GM04504 (cell line): ENCODE measurements at regions not wholly inside any gene's neighbourhood (a gene's known extent, or its start where the extent isn't known, plus 50 kb on each side); places are given as distances from the start of the nearest gene placed in this dataset.
"Not testable (repeated sequence)": the region's sequence is repeated elsewhere in the genome, so short reads cannot be mapped to it uniquely, and the experiment has no call there.

Experiments
- DNase-seq: peaks from one replicate; pipeline ENCODE4 v3.0.0-alpha.2; 2012; ENCODE audit warnings: low read depth

DNA sequence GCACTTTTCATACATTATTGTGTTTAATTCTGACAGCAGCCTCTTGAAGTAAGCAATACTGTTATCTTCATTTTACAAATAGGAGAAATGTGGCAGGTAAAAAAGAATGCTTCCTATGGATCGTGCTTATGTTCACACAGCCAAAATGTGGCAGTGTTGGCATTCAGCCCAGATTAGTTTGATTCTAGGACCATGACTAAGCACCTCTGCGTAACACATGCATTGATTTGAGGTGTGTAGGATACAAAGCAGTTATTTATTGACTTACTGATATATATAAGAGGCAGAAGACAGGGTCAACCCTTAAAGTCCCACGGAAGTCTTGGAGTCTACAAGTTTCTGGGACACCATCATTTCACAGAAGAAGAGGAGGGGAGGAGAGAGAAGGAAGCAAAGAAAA, 1144.4 kb upstream of the GOT2 start:
- no peak for DNase-seq

GRCh38 chr16:59864981-59865666, 1131.0 kb upstream of the GOT2 start:
- no peak for DNase-seq

DNA sequence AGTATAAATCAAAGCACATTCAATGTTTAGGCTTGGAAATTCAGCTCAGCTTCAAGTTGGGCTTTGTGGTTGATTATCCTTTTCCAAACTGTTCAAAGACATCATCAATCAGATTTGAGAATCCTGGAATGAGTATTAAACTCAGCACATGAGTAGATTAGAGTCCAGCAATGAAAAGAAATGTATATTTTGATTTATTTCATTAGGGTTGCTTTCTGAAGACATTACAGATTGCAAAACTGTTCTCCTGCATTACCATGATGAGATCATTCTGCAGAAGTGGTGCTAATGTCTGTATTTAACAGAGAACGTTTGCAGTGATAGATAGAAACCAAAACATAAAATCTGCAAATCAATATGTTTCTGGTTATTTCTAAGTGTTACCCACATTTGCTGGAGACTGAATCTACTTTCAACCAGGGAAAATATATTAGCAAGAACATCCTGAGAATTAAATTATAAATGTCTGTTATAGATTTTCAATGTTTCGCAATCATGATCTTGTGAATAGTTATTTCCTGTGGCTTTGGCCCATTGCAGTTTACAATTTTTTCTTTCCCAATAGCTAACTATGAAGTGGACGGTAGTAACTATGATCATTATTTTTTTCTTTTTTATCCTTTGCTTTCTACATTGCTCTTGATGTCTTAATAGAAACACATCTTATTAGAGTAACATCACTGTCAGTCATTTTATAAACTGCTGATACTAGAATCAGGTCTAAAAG, 1125.7 kb upstream of the GOT2 start:
- peak; percentile 52 for DNase-seq

DNA sequence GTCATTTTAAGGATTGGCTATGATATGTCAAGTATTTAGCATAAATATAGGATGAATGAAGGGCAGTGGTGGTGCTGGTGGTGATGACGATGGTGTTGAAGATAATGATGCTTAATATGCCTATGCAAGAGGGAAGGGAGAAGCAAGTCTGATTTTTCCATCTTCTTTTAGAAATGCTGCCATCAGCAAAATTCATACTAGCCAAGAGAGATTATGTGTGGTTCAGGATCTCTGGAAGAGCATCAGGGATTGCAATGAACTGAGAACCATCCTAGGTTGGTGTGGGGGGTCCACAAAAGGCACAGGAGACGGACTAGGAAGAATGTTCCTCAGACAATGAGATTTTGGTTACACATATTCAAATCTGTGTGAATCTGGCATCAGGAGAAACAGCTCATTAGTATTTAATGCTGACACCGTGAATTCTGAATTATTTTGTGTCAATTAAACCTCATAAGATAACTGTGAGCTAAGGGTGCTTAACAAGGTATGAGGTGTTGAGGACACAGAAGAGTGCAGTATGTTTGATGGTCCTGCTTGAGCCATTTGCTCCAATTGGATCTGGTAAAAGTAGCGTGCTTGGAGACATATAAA, 1120.8 kb upstream of the GOT2 start:
- no peak for DNase-seq

- DNase-seq, result no peak
Measured at GRCh38 chr16:59849716-59850115, 1115.6 kb upstream of the GOT2 start.

DNA sequence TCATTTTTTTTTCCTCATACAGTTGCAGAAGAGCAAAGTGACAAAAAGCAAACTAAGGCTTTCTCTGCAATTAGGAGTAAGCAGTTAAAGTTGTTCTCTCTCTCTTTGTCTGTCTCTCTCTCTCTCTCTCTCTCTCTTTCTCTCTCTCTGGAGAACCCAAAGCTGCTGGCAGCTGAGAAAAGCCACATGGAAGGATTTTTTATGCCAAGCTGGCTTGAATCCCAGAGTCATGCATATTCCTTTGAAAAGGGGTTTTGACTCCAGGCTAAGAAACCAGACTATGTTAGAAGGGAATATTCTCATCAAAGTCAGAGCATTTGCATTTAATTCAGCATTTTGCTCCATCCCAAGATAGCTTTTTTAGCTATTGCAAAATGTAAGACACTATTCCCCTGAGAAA, 1114.2 kb upstream of the GOT2 start:
- no peak for DNase-seq

- DNase-seq, result no peak
Measured at GRCh38 chr16:59840169-59840568, 1106.1 kb upstream of the GOT2 start.

DNA sequence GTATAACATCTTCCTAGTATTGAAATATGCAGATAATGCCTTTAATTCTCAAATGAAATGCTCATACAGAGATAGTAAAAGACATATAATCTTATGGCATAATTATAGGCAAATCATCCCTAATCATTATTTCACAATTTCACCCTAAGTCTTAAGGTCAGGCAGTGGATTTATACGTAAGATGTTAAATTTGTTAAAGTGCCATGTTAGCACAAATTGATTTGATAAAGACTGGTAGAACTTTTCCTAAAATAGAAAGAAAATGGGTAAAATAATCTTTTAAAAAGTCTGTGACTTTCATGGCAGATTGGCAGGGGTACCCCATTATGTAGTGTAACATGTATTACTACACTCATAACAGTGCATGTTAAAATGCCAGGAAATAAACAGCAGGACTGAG, 1092.7 kb upstream of the GOT2 start:
- no peak for DNase-seq

DNA sequence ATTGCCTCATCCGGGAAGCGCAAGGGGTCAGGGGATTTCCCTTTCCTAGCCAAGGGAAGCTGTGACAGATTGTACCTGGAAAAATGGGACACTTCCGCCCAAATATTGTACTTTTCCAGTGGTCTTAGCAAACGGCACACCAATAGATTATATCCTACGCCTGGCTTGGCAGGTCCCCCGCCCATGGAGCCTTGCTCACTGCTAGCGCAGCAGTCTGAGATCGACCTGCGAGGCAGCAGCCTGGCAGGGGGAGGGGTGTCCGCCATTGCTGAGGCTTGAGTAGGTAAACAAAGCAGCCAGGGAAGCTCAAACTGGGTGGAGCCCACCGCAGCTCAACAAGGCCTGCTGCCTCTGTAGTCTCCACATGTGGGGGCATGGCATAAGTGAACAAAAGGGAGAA, 1075.4 kb upstream of the GOT2 start:
- not testable (repeated sequence) for DNase-seq

DNA sequence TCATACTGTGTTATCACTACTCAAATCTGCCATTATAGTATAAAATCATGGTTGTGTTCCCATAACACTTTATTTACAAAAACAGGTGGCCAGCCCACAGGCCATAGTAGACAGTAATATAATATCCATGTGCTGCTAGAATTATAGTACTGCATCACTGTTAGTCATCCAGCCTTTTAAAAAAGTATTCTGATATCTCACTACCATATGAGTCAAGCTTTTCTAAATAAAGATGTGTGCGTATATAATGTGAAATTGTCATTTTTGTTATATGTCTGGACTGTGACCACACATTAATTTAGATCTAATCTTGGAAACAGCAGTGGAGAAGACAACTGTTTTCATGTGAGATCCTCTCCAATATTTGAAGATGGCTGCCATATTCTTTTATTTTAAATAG, 1049.1 kb upstream of the GOT2 start:
- DNase-seq, result peak; percentile 36

DNA sequence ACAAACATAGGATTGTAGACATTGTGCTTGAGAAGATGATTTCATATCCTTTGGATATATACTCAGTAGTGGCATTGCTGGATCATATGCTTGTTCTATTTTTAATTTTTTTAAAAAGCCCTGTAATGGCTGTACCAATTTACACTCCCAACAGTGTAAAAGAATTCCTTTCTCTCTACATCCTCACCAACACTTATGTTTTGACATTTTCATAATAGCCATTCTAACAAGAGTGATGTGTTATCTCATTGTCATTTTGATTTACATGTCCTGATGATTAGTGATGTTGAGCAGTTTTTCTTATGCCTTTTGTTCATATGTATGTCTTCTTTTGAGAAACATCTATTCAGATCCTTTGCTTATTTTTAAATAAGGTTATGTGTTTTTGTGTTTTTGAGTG, 1039.2 kb upstream of the GOT2 start:
- DNase-seq, result no peak

DNA sequence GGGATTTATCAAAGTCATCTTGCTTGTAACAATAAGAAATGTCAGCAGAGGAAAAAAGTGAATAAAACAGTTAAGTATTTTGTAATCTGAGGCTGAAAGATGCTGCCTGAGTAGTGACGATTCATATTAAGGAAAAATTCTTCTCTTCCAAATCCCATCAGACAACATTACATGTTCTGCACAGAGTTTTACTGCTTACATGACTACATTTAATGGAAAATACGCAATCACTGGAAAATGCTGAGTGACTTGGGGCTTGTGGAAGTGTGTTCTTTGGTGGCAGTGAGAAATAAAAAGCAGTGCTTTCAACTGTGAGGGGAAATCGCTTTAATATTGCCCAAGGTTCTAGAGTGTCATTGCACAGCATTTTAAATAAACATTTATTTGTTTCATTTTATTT, 1025.2 kb upstream of the GOT2 start:
- DNase-seq, result no peak

GRCh38 chr16:59758848-59759247, 1024.7 kb upstream of the GOT2 start:
- no peak for DNase-seq

- no peak for DNase-seq
Measured at GRCh38 chr16:59754854-59755253, 1020.7 kb upstream of the GOT2 start.

DNA sequence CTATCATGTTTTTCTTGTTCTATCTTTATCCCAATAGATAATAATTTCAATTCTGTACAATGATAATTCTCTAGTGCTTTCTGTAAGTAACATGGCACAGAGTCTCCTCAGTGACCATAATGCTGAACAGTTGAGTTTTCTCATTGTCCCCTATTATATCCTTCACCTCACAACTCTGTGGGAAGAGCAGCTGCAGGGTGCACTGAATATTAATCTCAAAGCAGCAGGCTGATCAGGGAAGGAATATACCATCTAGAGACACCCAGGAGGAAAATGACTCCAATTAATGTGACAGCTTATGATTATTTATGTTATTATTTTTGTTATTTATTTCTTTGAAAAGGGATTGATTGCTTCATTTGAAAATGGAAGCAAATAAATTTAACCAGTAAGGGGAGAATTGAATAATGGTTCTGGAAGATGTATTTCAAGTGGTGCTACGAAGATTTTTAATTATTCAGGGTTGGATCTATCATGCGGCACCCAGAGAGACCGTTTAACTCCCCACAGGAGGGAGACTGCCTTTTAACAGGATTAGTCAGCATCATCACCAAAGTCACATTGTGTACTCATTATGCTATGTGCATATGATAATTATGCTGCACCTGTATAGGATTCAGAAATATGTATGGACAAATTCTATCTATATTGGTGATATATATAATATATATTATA, 1015.7 kb upstream of the GOT2 start:
- DNase-seq, result no peak

DNA sequence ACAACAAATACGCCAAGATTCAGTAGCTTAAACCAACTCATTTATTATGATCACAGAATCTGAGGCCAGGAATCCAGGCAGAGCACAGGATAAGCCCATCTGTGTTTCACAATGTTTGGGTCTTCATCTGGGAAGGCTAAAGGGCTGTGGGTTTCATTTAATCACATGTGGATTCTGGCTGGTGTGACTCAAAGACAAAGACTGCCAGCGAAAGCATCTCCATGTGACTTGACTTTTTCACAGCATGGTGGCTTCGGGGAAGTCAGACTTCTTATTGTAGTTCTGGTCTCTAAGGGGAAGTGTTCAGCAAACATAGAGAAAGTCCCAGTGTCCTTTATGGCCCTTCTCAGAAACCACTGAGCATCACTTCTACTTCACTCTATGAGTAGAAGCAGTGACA, 1014.4 kb upstream of the GOT2 start:
- DNase-seq, result no peak

DNA sequence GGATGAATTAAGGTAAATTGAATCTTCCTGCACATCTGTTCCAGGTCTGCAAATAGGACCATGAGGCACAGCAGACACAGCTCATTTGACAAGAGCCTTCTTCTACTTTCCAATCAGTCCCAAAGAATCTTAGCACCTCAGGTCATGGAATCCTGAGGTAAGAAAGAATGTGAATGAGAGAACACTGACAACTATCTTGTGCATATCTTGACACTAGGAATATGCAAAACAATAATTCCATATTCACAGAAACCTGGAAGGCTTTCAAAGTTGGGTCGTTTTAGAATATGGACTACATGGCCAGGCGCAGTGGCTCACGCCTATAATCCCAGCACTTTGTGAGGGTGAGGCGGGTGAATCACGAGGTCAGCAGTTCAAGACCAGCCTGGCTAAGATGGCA, 1009.4 kb upstream of the GOT2 start:
- DNase-seq, result no peak

DNA sequence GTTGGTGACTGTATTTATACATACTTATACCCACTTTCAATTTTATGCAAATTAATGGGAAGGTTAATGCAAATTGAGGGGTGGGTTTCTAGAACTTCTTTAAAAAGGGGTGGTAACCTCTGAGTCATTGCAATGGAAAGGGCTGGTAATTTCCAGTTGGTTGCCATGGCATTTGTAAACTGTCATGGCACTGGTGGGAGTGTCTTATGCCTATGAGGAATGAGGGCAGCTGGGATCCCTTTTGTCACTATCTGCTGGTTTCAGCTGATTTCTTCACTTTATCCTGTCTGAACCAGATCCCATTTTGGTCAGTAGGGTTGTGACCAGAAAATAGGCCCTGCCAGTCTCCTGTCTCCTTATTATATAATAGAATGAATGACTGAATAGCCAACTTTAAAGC, 1006.7 kb upstream of the GOT2 start:
- DNase-seq, result no peak

GRCh38 chr16:59737274-59737673, 1003.2 kb upstream of the GOT2 start:
- DNase-seq, result no peak

DNA sequence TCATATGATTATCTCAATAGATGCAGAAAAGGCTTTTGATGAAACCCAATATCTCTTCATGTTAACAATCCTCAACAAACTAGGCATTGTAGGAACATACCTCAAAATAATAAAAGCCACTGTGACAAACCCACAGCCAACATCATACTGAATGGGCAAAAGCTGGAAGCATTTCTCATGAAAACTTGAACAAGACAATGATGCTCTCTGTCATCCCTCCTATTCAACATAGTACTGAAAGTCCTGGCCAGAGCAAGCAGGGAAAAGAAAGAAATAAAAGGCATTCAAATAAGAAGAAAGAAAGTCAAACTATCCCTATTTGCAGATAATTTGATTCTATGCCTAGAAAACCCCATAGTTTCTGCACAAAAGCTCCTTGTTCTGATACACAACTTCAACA, 999.2 kb upstream of the GOT2 start:
- no peak for DNase-seq

DNA sequence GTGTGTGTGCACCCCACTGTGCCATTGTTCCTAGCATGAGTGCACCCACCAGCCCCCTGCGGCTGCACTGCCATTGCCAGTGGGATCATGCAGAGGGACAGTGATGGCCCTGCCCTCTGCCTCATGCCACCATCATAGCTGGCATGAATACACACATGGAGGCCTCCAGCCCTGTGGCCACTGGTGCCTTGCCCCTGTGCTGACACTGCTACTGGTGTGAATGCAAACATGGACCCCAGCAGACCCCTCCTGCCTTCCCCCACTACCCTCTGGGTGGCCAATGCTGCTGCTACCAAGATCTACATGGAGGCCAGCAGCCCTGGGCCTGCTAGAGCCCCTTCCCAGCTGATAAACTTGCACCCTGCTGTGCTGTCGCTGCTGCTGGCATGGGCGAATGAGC, 995.5 kb upstream of the GOT2 start:
- no peak for DNase-seq

- DNase-seq, result peak; percentile 10
Measured at GRCh38 chr16:59719121-59719520, 985.0 kb upstream of the GOT2 start.
